Common myeloid progenitor, CD34-positive (primary cell): ENCODE measurements at regions not wholly inside any gene's neighbourhood (a gene's known extent, or its start where the extent isn't known, plus 50 kb on each side); places are given as distances from the start of the nearest gene placed in this dataset.

ENCODE experiments used
- CTCF ChIA-PET: fragments of 350-600 bp; sonication (Branson Sonifier 250); formaldehyde crosslinking; loops from one replicate; lab custom pipeline; 2021; ENCODE audit warnings: antibody characterized with exemption; lab: Charles Lee
- POLR2A ChIA-PET: fragments of 350-600 bp; sonication (Branson Sonifier 250); formaldehyde crosslinking; loops from one replicate; lab custom pipeline; 2021; ENCODE audit warnings: antibody characterized with exemption; lab: Charles Lee
- DNase-seq, 3 donors: peaks; one replicate each; pipeline versions ENCODE4 v3.0.0 to v3.0.0-alpha.2; 2013
- H3K27ac ChIP-seq, 2 experiments: 1 replicate in 1 of 2; 2 replicates in 1 of 2; pipeline ENCODE4 v1.7.0; 2013; ENCODE audit warnings: inconsistent platforms in 2 of 2, low read length in 2 of 2, mild to moderate bottlenecking in 2 of 2, low read depth in 1 of 2, moderate library complexity in 1 of 2; ENCODE audit not compliant: severe bottlenecking in 2 of 2, insufficient read depth in 1 of 2, poor library complexity in 1 of 2
- H3K27me3 ChIP-seq, 5 experiments: replicated peaks in 2 of 5; 1 replicate in 3 of 5; 2 replicates in 2 of 5; pipeline versions ENCODE4 v1.6.1 to v1.7.0; 2013; ENCODE audit warnings: low read length in 4 of 5, mild to moderate bottlenecking in 2 of 5, moderate library complexity in 2 of 5, inconsistent platforms in 1 of 5; ENCODE audit not compliant: insufficient read depth in 5 of 5, control insufficient read depth in 4 of 5
- H3K36me3 ChIP-seq, 4 experiments: 1 replicate in 2 of 4; 2 replicates in 2 of 4; pipeline versions ENCODE4 v1.6.1 to v1.7.0; 2013; ENCODE audit warnings: low read length in 3 of 4, control low read depth in 1 of 4, mild to moderate bottlenecking in 1 of 4; ENCODE audit not compliant: control insufficient read depth in 4 of 4, insufficient read depth in 4 of 4
- H3K4me1 ChIP-seq, 4 experiments: 1 replicate in 3 of 4; 2 replicates in 1 of 4; pipeline versions ENCODE4 v1.6.1 to v1.7.1; 2013; ENCODE audit warnings: low read length in 3 of 4, mild to moderate bottlenecking in 3 of 4, control low read depth in 1 of 4, inconsistent platforms in 1 of 4, moderate library complexity in 1 of 4; ENCODE audit not compliant: control insufficient read depth in 4 of 4, insufficient read depth in 4 of 4; ENCODE audit errors: control extremely low read depth in 1 of 4
- H3K4me3 ChIP-seq, 7 experiments: 1 replicate in 4 of 7; 2 replicates in 3 of 7; pipeline versions ENCODE4 v1.5.1 to v1.7.0; 2013; ENCODE audit warnings: mild to moderate bottlenecking in 7 of 7, low read length in 6 of 7, moderate library complexity in 6 of 7, inconsistent platforms in 2 of 7, low read depth in 2 of 7, control low read depth in 1 of 7; ENCODE audit not compliant: insufficient read depth in 4 of 7, control insufficient read depth in 1 of 7; ENCODE audit errors: extremely low read depth in 1 of 7
- H3K9me3 ChIP-seq, 5 experiments: 1 replicate in 4 of 5; 2 replicates in 1 of 5; pipeline versions ENCODE4 v1.6.1 to v1.7.1; 2013; ENCODE audit warnings: low read length in 4 of 5, mild to moderate bottlenecking in 2 of 5, inconsistent platforms in 1 of 5, low read depth in 1 of 5, moderate library complexity in 1 of 5; ENCODE audit not compliant: control insufficient read depth in 4 of 5, insufficient read depth in 2 of 5; ENCODE audit errors: control extremely low read depth in 1 of 5
- WGBS: methylation state at CpG from one replicate; pipeline ENCODE4 v1.1.5; 2013; ENCODE audit not compliant: insufficient coverage; 5-methylcytosine and 5-hydroxymethylcytosine counted together

- Histone ChIP-seq H3K4me1 (no peaks in the 10 kb centered on the region), H3K36me3 (no peaks in the 10 kb centered on the region), H3K27me3 (peaks cover 0 to 5% (median 0%) of the 10 kb centered on the region in 5 experiments), H3K4me3 (no peak overlapping the region), H3K27ac (no peak overlapping the region), H3K9me3 (peaks cover 0 to 7% (median 1%) of the 10 kb centered on the region in 5 experiments)
- no peak for DNase-seq
- CTCF ChIA-PET: no interaction called here
- POLR2A ChIA-PET: no interaction called here
- 81% methylated on average over 17 of the region's 20 CpGs for WGBS
Observed at GRCh38 chr22:48940266-48941032, 887.2 kb downstream of the BRD1 start.

GRCh38 chr22:48939441-48940265, 888.0 kb downstream of the BRD1 start:
- no peak for DNase-seq
- Histone ChIP-seq H3K4me1 (no peaks in the 10 kb centered on the region), H3K9me3 (peaks cover 0 to 9% (median 1%) of the 10 kb centered on the region in 5 experiments), H3K36me3 (no peaks in the 10 kb centered on the region), H3K4me3 (no peak overlapping the region), H3K27ac (no peak overlapping the region), H3K27me3 (peaks cover 0 to 5% (median 0%) of the 10 kb centered on the region in 5 experiments)
- ChIA-PET CTCF (no interaction called here), POLR2A (no interaction called here)
- 87% methylated on average over 22 of the region's 31 CpGs for WGBS

DNA sequence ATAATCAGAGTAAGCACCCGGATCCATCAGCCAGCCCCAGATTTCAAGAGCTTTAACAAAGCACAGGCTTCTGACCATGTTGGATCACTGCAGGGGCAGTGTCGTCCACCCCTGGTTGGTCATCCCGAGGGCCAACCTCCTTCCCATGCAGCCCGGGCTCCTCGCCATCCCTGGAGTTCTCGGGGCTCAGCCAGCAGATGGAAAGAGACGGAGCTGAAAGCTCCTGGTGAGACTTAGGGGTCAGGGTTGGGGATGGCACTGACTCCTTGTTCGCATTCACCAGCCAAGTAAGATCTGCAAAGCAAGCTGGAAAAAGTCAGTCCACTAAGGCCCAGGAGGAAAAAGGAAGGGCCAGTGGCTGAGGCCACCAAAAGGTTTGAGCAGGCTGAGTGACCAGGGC, 888.9 kb downstream of the BRD1 start:
- peaks cover 0 to 5% (median 0%) of the 10 kb centered on the region in 5 experiments for H3K27me3 ChIP-seq
- H3K27ac ChIP-seq: no peak overlapping the region
- no peak overlapping the region for H3K4me3 ChIP-seq
- H3K9me3 ChIP-seq: peaks cover 1 to 13% (median 4%) of the 10 kb centered on the region in 5 experiments
- no peak for DNase-seq
- 98% methylated on average over 7 of the region's 8 CpGs for WGBS
- H3K4me1 ChIP-seq: no peaks in the 10 kb centered on the region
- no peaks in the 10 kb centered on the region for H3K36me3 ChIP-seq
- CTCF ChIA-PET: no interaction called here
- POLR2A ChIA-PET: no interaction called here

GRCh38 chr22:48937032-48937639, 890.5 kb downstream of the BRD1 start:
- no peak for DNase-seq
- POLR2A ChIA-PET: no interaction called here
- H3K4me3 ChIP-seq: no peak overlapping the region
- H3K27me3 ChIP-seq: peaks cover 0 to 5% (median 0%) of the 10 kb centered on the region in 5 experiments
- no peak overlapping the region for H3K27ac ChIP-seq
- 76% methylated on average over 10 of the region's 12 CpGs for WGBS
- H3K9me3 ChIP-seq: peaks cover 1 to 13% (median 4%) of the 10 kb centered on the region in 5 experiments
- CTCF ChIA-PET: no interaction called here
- no peaks in the 10 kb centered on the region for H3K36me3 ChIP-seq
- H3K4me1 ChIP-seq: no peaks in the 10 kb centered on the region

GRCh38 chr22:48936391-48936790, 891.3 kb downstream of the BRD1 start:
- peaks cover 0 to 5% (median 0%) of the 10 kb centered on the region in 5 experiments for H3K27me3 ChIP-seq
- no peaks in the 10 kb centered on the region for H3K36me3 ChIP-seq
- no peaks in the 10 kb centered on the region for H3K4me1 ChIP-seq
- WGBS: 98% methylated on average over 4 of the region's 4 CpGs
- DNase-seq: no peak
- no peak overlapping the region for H3K27ac ChIP-seq
- H3K9me3 ChIP-seq: peaks cover 1 to 13% (median 4%) of the 10 kb centered on the region in 5 experiments
- CTCF ChIA-PET: no interaction called here
- POLR2A ChIA-PET: no interaction called here
- H3K4me3 ChIP-seq: no peak overlapping the region

DNA sequence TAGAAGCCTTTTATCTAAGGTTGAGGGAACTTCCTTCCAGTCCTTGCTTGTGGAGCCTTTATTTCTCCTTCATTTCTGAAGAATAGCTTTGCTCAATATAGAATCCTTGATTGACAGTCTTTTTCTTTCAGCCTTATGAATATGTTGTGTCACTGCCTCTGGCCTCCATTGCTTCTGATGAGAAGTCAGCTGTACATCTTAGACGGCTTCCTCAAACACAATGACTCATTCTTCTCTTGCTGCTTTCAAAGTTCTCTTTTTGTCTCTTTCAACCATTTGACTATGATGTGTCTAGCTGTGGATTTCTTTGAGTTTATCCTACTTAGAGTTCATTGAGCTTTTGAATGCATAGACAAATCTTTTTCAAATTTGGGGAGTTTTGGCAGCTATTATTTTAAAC, 893.2 kb downstream of the BRD1 start:
- Histone ChIP-seq H3K4me3 (no peak overlapping the region), H3K27ac (no peak overlapping the region), H3K36me3 (no peaks in the 10 kb centered on the region), H3K4me1 (no peaks in the 10 kb centered on the region), H3K27me3 (peaks cover 0 to 5% (median 0%) of the 10 kb centered on the region in 5 experiments), H3K9me3 (peaks cover 1 to 13% (median 4%) of the 10 kb centered on the region in 5 experiments)
- ChIA-PET CTCF (no interaction called here), POLR2A (no interaction called here)
- WGBS: 80% methylated on average over 1 of the region's 1 CpG
- no peak for DNase-seq
